SKM-1 (cell line): ENCODE measurements at regions not wholly inside any gene's neighbourhood (a gene's known extent, or its start where the extent isn't known, plus 50 kb on each side); places are given as distances from the start of the nearest gene placed in this dataset.
A peak's percentile ranks its signal among the peaks of the same experiment; 100 is the strongest.
"Not testable (repeated sequence)": the region's sequence is repeated elsewhere in the genome, so short reads cannot be mapped to it uniquely, and the experiment has no call there.

Experiments used
- DNase-seq: peaks from one replicate; lab custom pipeline; 2025; ENCODE audit not compliant: unreplicated experiment; lab: John Stamatoyannopoulos, UW

DNA sequence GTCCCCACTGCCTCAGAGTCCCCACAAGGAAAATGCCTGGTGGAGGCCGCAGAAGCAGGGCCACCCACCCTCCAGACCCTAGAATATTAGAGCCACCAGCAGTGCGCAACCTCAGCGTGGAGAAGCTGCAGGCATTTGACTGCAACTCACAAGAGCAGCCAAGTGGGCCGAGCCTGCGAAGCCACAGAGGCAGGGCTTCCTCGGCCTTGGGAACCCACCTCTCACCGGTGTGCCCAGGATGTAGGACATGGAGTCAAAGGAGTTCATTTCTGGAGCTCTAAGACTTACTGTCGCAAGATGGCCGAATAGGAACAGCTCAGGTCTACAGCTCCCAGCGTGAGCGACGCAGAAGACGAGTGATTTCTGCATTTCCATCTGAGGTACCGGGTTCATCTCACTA, 397.9 kb upstream of the PIK3R1 start:
- no peak for DNase-seq

DNA sequence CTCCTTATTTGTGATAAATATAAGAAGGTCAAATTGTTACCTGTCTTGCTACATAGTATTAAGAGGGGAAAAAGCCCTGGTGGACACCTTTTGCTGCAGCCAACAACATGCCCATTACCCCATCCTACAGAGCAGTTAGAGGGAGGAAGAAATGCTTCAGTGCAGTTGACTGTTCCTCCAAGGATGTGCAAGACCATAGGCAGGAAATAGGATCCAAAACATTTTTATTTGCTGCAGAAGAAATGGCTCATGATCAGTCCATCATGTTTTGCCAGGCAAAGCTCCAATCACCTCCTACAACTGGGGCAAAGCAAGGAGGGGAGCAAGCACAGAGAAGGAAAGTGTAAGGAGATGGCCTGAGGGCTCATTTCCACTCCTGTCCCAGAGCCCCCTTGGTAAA, 399.1 kb upstream of the PIK3R1 start:
- DNase-seq, result no peak

DNA sequence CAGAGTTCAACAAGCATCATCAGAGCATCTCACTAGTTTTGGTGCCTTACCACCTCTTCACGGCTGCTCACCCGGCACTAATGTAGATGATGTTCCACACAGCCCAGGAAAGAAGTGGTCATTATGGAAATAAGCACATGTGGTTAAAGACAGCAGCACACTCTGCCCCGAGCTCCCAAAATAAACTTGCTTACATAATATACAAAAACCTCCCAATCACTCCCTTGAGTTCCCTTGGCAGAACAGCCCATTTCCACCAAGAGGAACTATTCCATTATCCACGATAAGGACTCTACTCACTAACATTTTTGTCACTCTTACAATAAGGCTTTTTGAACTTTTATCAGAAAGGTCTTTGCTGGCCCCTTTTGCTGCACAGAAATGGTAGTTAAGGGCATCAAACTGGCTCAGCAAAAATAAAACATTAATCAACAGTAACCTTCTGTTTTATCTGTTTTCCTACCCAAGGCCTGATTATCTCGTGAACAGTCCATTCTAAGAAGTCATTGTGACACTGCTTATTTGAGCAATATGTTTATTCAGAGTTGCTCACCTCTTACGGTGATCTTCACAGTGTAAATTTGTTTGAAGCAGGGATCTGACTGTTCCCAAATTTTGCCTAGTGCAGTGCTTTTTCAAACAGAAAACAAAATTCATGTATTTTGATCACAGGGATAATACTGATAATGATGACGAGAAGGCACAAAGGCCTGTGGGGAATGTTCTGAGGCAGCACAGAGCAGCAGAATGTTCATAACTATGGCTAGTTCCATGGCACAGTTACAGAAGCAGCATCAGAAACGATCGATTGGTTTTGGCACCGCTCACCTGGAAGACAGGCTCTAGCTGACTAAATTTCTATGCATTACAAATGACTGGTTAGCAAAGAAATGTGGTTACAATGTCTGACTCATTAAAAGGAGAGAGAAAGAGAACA, 399.8 kb upstream of the PIK3R1 start:
- DNase-seq, result peak; percentile 31

DNA sequence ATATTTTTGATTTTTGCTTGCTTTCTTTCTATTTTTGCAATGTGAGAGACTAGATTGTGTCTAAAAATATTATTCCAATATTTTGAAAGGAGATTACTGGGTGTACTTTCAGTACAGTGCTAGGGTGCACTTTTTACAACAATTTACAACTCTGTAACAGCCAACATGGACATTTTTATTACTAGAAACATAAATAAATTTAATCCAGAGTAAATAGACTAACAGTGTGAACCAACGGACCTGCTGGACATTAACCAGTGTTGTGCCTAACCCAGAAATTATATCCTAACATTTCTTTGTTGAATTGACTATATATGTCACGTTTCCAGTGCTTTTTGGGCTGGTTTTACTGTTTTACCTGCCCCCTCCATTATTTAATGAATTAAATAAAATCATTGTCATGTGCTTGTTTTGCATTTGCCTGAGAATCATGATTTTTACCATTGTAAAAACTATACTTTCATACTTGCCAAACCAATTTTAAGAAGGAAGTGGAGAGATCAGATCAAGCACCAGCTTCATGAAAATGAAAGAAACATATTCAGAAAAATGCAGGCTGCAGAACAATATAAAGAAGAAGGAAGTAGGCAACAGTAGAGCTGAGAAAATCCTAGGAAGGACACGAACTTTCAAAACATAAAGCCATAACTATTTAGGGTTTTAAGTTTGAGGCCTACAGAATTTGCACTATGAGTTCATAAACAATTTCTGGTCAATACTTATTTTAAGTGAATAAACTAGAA, 400.8 kb upstream of the PIK3R1 start:
- no peak for DNase-seq

DNA sequence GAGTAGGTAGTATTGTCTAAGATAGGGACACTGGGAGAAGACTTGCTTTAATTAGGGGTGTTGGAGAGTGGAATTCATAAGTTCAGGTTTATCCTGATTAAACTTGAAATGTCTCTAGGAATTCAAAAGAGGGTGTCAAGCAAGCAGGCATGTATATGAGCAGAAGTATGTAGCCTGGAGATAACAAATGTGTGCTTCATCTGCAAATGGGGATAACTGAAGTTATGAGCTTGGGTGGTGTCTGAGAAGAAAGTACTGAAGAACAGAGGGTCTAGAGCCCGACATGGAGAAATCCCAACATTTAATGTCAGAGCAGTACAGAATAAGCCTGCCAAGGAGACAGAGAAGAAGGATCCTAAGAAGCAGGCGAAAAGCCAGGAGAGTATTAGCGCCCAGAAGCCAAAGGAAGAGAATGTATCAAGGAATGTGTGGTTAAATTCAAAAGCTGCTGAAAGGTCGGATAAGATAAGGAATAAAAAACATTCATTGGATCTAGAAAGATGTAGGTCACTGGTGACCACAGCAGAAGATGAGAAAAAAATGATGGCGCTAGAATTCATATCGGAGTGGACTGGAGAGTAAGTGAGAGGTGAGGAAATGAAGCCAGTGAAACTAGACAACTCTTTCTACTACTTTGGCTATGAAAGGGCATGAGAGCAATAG, 401.5 kb upstream of the PIK3R1 start:
- no peak for DNase-seq

DNA sequence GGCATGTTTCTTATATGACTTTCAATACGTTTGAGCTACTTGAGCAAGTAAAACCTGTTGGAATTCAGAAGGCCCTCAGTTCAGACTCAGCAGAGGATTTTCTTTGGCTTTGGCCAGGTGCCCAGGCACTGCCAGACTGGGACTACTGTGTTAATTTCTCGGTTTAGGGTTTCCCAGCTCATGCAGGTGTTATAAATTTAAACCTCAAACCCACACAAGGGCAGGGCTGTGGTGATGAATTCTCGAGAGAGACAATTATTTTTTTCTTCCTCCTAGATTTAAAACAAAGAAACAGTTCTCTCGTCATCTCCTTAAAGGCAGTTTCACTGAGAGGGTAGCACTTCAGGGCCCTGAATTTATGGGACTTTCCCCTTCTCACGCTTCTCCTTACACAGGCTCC, 406.0 kb upstream of the PIK3R1 start:
- DNase-seq, result no peak

DNA sequence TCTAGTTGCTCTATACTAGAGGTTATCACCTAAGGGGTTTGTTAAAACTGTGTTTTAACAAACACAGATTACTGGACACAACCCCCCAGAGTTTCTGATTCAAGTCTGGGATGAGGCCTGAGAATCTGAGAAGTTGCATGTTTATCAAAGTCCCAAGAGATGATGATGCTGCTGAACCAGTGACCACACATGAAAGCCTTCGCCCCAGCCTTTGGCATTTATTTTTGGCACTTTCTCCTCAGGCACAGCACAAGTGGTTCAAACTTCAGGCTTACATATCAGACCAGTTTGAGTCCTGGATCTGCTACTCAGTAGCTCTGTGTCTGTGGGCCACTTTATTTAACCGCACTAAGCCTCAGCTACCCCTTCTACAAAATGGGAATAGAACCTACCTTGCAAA, 407.2 kb upstream of the PIK3R1 start:
- DNase-seq, result no peak

DNA sequence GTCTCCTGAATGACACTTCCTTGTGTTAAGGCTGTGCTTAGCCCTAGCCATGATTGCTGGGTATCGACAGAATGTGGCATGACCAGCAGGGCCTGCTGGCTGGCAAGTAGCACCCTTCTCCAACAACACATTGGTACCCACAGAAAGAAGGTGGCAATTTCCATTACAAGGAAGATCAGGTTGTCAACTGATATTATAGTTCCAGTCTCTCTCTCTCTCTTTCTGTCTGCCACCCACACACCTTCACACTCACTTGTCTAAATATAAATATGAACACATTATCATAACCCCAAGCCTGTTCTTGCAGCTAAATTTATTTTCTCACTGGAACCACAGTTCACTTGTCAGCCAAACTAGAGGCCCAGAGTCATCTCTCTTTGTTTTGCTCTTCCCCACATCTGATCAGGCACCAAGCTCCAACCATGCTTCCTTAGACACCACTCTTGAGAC, 408.1 kb upstream of the PIK3R1 start:
- no peak for DNase-seq

DNA sequence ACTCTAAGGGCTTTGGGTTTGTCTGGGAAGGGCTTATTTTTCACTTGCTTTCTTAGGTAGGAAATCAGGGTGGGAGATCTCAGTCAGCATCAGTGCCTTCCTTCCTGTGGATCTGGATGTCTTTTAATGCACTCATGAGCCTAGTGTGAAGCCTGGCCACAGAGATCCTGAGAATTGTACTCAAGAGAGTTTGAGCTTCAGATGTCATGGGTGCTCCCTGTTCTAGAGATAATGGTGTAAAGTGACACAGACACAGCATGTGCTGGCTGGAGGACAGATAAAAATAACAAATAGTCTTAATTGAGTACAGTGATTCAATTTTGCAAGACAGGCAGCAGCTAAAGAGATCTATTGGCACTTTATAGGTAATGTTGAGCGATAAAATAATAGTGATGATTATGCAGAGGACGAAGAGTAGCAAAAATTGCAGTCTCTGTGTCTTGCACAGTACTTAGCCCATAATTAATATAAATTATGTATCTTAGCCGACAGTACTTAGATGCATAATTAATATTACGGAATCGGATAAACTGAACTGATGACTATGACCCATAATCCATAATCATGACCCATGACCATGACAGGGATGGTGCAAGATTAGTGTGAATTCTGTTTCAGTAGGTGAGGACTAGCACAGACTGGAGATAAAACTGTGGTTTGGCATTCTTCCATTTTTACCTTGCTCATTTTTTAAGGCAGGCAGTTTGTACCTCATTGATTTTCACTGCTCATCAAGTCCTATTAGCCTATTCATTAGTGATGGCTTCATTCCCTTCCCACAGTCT, 408.7 kb upstream of the PIK3R1 start:
- no peak for DNase-seq

DNA sequence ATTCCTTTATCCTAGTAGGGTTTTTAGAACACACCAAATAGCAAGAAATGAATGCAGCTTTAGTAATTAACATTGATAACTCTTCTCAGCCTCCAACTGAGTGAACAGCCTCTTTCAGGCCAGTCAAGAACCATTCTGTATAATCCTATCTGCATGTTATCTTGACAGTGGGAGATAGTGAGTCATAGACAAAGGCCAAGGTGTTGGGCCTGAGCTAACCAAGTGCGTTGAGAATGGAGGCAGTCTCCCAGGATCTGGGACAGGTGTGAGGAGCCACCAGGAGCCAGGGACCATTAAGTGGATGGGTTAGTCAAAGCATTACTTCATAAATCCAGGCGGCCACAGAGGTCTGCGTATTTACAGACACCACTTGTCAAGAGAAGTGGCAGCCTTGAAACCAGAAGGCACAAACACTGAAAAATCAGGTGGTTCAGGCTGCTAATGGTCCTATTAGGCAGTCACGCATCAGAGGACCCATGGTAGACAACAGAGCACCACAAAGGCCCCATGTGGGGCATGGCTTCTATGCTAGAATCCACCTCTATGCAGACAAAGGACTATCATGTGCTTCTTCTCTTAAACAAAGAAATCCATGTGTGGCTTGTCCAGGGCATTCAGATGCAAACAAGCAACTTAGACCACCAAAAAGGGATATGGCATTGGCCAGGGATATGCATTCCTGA, 409.7 kb upstream of the PIK3R1 start:
- DNase-seq, result no peak

DNA sequence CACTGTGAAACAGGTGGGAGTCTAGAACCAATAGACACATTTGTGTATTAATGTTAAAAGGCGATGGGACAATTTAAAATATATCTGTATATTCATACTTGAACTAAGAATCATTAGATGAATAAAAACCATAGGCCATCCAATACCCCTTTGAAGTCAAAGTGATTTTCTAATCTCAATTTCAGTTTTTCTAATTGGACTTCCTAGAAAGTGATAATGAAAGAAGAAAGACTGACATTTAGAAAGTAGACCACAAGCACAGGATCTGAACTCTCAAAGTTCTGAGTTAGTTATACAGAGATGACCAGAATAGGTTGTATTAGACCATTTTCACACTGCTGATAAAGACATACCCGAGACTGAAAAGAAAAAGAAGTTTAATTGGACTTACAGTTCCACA, 412.8 kb upstream of the PIK3R1 start:
- no peak for DNase-seq

DNA sequence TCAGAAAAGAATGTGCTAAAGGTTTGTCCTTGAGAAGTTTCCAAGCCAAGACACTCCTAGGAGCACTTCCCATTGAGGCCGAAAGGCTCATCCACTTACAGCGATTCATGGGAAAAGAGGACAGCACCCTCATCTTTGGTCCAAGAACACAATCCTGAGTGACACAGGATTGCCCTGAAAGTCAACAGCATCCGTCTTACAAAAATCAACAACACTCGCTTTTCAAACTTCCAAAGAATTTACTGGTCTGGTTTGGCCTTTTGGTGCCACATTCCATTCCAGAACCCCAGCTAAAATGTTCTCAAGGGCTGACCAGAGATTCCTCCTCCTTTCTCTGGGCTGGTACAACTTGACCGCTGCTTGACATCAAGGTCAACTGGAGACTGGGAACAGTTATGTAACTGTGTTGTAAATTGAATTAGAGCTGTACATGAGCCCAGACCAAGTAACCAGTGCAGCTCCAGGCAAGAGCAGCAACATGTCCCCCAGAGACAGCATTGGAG, 415.8 kb upstream of the PIK3R1 start:
- no peak for DNase-seq

DNA sequence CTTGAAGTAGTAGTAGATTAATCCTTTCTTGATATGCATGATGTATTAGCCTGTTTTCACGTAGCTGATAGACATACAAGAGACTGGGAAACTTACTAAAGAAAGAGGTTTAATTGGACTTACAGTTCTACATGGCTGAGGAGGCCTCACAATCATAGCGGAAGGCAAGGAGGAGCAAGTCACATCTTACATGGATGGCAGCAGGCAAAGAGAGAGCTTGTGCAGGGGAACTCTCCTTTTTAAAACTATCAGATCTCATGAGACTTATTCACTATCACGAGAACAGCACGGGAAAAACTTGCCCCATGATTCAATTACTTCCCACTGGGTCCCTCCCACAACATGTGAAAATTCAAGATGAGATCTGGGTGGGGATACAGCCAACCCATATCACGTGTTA, 417.1 kb upstream of the PIK3R1 start:
- DNase-seq, result not testable (repeated sequence)

DNA sequence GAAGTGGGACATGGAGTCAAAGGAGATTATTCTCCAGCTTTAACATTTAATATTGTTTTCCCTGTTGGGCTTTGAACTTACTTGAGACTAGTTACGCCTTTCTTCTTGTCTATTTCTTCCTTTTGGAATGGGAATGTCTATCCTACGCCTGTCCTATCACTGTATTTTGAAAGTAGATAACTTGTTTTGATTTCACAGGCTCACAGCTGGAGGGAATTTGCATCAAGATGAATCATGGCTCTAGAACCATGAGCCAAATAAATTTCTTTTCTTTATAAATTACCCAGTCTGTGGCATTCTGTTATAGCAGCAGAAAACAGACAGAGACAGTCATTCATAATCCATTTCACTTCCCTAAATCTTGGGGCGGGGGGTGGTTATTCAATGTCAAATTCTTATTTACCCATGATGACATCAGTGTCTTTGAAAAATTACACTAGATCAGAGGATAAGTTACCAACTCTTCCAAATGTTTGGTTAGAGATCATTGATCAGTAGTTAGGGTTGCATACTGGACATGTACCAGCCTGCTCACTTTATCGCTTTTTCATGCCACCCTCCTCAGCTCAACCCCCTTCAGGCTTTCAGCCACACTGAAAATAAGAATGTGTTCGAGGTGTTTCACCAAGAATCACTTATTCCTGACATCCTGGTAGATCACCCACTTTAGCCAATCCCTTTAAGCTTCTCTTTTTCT, 419.6 kb upstream of the PIK3R1 start:
- DNase-seq, result no peak

DNA sequence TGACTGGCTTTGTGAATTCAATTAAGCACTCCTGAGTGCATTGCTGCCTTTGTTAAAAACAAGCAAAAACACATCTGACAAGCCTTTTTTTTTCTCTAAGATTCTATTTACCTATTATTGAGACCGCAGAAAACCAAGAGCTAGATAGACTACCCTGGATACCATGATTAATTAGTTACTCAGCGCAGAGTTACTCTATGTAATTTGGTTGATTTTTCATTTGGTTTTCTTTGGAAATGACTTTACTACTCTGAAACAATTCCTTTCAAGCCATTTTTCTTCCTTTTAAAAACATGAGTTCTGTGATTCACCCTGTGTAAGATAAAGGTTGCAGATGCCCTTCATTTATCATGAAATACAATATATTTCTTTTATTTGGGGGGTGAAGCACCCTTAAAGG, 421.6 kb upstream of the PIK3R1 start:
- DNase-seq, result no peak

DNA sequence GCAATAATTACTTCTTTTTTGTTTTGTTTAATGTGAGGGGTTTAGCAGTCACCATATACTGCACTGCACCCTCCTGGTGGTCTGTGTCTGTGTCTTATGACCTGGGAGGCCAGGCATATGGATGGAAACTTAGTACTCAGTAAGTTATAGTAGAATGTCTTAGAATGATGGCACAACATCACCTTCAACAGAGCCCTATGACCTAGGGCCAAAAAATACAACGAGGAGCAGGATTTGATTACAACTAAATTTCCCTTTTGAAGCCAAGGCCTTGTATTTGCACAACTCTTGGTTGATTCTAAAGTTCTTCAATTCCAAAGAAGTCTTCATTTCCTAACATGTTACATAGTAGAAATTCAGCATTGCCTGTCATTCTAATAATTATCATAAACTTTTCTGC, 422.1 kb upstream of the PIK3R1 start:
- no peak for DNase-seq

DNA sequence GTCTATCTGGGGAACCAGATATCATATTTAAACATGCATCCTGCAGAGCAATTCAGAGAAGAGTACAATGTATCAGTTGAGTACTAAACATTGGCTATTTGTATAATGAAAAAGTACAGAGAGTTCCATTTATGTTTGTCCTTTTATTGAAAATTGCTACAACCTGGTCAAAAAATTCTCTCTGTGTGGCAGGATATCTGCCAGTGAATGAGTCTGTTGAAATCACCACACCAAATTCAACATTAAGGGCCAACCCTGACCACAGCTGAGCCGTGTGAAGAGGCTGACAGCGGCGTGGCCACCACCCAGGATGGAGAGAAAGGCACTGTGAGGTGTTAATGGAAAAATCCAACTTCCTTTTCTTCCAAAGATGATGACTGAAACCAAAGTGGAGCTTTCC, 422.7 kb upstream of the PIK3R1 start:
- no peak for DNase-seq

DNA sequence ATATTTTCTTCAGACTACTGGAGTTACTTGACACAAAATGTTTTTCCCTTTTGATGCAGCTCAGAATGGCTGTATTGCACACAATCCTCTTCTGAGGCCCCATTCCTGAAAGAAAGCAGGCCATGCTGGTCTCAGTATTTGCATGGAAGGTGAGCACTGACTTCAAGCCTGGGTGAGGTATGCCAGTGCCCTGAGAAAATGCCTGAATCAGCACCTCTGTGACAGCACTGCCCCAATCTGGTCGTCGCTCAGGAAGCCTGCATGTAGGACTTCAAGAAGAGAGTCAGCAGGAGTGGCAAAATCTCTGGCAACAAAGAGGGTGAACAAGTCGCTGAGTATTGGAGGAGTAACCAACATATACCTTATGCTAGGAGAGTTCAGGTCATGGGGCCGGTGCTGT, 425.2 kb upstream of the PIK3R1 start:
- no peak for DNase-seq

DNA sequence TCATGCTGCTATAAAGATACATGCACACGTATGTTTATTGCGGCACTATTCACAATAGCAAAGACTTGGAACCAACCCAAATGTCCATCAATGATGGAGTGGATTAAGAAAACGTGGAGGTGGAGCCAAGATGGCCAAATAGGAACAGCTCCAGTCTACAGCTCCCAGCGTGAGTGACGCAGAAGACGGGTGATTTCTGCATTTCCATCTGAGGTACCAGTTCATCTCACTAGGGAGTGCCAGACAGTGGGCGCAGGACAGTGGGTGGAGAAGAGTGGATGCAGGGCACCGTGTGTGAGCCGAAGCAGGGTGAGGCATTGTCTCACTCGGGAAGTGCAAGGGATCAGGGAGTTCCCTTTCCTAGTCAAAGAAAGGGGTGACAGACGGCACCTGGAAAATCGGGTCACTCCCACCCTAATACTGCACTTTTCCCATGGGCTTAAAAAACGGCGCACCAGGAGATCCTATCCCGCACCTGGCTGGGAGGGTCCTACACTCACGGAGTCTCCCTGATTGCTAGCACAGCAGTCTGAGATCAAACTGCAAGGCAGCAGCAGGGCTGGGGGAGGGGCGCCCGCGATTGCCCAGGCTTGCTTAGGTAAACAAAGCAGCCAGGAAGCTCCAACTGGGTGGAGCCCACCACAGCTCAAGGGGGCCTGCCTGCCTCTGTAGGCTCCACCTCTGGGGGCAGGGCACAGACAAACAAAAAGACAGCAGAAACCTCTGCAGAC, 435.5 kb upstream of the PIK3R1 start:
- DNase-seq, result not testable (repeated sequence)
